Glomerular visceral epithelial cell (primary cell): ENCODE measurements at regions not wholly inside any gene's neighbourhood (a gene's known extent, or its start where the extent isn't known, plus 50 kb on each side); places are given as distances from the start of the nearest gene placed in this dataset.

ENCODE experiments used
- DNase-seq: peaks from one replicate; pipeline ENCODE4 v3.0.0-alpha.2; 2016; ENCODE audit errors: extremely low spot score

DNA sequence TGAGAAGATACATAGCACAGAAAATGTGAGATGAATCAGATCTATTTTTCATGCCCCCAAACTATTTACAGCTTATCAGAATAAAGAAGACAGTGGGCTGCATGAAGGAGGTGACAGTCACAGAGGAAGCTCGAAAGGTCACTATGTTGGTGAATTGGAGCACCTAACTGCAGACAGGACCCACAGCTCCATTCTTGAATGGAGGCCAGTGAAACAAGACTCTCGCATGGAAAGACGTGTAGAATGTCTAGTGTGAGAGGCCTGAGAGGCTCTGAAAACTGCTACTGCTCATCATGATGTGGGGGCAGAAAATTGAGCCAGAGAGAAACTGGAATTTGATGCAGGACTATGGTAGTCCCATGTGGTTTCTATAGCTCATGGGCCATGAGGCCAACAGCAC is 60.3 kb upstream of the CCDC190 start:
- no peak for DNase-seq

DNA sequence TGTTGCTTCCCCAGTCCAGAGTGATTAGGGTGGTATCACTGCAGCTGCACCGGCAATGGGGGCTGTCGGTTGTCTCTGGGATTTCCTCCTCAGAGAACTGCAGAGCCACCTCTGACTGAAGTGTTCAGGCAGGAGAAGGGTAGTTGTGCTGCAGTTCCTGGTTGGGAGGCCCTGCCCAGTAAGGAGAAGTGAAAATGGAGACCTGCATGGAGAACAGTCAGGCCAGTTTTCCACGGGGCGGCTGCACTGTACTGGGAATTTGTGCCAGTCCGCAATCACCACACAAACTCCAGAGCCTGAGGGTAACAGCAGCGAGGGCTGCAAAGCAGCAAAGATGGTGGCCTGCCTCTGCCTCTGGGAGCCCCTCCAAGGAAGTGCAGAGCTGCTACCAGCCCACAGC is 58.1 kb upstream of the CCDC190 start:
- no peak for DNase-seq

DNA sequence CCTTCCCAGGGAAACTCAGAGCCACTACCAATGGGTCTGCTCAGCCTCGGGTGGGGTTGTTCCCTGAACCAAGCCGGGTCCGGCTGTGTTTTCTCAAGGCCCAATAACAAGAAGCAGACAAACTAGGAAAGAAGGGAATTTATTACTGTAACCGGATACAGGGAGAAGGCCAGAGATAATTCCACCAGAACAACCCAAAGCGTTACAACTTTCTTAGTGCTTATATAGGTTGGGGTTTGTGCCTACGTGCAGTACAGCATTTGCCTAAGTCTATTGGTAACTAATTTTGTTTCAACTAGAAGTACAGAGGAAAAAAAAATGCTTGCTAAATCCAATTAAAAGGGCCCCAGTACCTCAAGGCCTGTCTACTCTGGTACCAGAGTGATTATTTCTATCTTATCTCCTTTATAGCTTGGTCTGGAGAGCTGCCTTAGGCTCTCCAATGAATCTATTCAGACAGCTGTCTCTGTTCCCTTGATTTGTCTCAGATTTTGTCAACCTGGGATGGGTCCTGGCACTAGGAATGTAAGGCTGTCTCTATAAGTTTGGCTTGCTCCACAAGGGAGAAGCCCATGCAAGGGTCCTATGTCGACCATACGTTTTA is 57.3 kb upstream of the CCDC190 start:
- no peak for DNase-seq

DNA sequence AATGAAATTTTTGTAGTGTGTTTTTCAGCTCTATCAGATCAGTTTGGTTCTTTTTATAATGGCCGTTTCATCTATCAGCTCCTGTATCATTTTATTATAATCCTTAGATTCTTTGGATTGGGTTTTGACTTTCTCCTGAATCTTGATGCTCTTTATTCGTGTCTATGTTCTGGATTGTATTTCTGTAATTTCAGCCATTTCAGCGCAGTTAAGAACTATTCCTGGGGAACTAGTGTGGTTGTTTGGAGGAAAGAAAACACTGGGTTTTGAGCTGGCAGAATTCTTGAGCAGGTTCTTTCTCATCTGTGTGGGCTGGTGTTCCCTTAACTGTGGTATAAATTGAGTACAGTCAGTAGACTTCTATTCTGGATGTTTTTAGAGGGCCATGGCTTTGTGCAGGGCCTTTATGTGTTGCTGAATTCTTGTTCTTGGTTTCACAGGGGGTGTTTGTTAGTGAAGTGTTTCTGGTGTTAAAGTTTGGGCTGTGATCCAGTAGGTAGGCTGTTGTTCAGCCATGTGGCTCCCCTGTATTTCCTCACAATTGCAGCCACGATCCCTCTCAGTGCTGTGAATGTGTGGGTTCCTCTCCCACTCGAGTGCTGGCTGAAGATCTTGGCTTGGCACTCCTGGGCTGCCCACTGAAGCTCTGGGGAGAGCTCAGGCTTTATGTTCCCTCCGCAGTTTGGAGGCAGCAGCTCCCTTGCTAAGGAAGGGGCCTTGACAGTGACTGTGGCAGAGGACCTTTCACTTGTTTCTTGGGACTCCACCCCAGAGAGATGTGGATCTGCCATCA is 56.0 kb upstream of the CCDC190 start:
- no peak for DNase-seq

DNA sequence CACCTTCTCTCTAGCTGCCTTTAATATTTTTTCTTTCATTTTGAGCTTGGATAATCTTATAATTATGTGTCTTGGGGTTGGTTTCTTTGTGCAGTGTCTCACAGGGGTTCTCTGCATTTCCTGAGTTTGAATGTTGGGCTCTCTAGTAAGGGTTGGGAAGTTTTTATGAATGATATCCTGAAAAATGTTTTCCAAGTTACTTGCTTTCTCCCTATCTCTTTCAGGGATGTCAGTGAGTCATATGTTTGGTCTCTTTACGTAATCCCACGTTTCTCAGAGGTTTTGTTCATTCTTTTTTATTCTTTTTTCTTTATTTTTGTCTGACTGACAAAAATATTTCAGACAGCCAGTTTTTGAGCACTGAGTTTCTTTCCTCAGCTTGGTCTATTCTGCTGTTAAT is 55.4 kb upstream of the CCDC190 start:
- no peak for DNase-seq

DNA sequence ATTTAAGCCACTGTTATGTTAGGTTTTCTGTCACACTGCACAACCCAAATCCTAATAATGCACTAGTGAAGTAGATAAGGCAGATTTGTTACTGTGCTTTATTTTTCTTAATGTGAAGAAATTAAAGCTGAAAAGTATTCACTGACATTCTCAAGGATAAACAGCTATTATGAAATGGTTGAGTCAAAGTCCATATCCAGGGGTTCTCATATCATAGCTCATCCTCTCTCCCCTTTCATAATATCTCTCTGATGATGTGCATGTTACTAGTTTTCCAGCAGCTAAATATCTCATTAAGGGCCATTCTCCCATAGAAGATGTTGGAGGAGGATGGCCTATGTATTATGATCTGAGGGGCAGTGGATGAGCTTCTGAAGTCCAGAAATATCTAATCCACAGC is 53.6 kb upstream of the CCDC190 start:
- DNase-seq = no peak

DNA sequence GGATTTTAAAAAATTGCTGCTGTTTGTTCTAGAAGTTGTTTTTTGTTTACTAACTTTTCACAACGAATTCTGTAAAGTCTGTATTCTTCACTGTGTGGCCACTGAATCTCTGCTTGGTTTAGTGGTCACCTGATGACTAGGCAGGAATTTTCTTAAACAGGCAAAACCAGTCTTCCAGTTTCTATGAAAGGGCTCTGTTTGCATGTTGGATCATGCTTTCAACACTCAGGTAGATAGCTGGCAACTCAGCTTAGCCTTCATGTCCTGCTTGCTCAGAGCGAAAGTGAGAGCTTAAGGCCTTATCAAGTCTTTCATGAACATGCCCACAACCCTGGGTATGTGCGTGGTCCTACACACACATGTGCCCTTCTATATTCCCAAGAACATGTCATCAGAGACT is 52.4 kb upstream of the CCDC190 start:
- DNase-seq = no peak

DNA sequence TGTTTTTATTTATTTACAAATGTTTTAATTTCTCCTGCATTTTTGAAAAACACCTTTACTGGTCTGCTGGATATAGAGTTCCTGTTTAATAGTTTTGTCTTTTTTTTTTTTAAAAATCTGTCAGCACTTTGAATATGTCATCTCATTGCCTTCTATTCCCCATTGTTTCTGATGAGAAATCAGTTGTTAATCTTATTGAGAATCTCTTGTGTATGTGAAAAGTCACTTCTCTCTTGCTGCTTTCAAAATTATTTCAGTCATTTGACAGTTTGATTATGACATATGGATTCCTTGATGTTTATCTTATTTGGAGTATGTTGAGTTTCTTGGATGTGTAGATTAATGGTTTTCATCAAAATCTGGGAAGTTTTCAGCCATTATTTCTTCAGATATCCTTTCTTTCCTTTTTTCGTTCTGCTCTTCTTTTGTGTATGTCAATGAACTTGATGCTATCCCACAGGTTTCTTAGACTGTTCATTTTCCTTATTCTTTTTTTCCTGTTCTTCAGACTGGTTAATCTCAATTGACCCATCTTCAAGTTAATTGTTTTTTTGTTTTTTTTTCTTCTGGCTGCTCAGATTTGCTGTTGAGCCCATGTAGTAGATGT is 51.2 kb upstream of the CCDC190 start:
- DNase-seq = no peak
